ENCODE measurements at regions not wholly inside any gene's neighbourhood (a gene's known extent, or its start where the extent isn't known, plus 50 kb on each side); places are given as distances from the start of the nearest gene placed in this dataset.

DNA sequence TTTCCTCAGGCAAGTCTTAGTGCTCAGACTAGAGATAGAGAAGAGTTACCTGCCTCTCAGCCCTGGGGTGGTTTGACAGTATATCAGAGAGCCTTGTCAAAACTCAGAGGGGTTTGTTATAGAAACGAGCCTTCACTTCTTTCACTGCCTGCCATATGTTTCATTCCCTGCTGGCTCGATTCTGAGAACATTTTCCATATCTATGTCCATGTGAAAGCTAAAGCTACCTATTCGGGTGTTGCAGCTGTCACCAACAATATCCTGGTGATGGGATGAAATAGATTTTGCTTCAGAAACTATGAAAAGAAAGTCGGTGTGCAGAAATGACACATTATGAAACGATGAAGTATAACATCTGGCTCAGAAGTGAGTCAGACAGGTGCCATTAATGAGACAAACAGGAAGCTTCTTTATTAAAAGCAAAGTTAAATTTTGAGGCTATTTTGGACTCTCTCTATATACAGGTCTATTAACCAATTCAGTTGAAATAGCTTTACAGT, 56.1 kb upstream of the TANK start:
- intact Hi-C loops (cut with micrococcal nuclease): no loop called here
- Histone ChIP-seq H3K36me3 (no peaks in the 10 kb centered on the region), H3K4me1 (no peaks in the 10 kb centered on the region), H3K27ac (replicated peaks) (no peak overlapping the region), H3K4me3 (no peak overlapping the region), H3K9me3 (replicated peaks) (no peaks in the 10 kb centered on the region), H3K27me3 (ENCODE audit: low read depth) (no peaks in the 10 kb centered on the region)
- DNase-seq: no peak
- TF ChIP-seq, protein P1, sequence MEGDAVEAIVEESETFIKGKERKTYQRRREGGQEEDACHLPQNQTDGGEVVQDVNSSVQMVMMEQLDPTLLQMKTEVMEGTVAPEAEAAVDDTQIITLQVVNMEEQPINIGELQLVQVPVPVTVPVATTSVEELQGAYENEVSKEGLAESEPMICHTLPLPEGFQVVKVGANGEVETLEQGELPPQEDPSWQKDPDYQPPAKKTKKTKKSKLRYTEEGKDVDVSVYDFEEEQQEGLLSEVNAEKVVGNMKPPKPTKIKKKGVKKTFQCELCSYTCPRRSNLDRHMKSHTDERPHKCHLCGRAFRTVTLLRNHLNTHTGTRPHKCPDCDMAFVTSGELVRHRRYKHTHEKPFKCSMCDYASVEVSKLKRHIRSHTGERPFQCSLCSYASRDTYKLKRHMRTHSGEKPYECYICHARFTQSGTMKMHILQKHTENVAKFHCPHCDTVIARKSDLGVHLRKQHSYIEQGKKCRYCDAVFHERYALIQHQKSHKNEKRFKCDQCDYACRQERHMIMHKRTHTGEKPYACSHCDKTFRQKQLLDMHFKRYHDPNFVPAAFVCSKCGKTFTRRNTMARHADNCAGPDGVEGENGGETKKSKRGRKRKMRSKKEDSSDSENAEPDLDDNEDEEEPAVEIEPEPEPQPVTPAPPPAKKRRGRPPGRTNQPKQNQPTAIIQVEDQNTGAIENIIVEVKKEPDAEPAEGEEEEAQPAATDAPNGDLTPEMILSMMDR (IDR thresholded peaks at IDR 0.05; ENCODE audit: borderline replicate concordance): no peak

DNA sequence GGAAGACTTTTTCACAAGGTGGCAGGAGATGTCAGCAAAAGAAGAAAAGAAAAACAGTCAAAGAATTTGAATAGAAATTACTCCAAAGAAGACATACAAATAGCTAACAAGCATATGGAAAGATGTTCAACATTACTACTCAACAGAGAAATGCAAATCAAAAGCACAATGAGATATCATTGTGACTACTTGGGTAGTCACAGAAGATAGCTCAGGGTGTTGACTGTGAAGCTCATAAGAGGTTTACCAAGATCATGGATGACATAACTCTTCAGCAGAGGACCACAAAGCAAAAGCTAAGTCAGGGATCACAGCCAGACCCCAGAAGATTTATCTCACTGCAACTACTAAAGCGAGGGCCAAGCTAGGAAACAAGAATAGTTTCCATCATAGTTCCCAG, 53.0 kb upstream of the TANK start:
- TF ChIP-seq, protein P1 (IDR thresholded peaks at IDR 0.05; ENCODE audit: borderline replicate concordance): no peak
- Histone ChIP-seq H3K27me3 (ENCODE audit: low read depth) (no peaks in the 10 kb centered on the region), H3K27ac (replicated peaks) (no peak overlapping the region), H3K36me3 (no peaks in the 10 kb centered on the region), H3K4me3 (no peak overlapping the region), H3K9me3 (replicated peaks) (no peaks in the 10 kb centered on the region), H3K4me1 (no peaks in the 10 kb centered on the region)
- intact Hi-C loops (cut with micrococcal nuclease): no loop called here
- no peak for DNase-seq
